HG02610 (cell line): ENCODE measurements at regions not wholly inside any gene's neighbourhood (a gene's known extent, or its start where the extent isn't known, plus 50 kb on each side); places are given as distances from the start of the nearest gene placed in this dataset.

ENCODE experiments used
- ATAC-seq: cut with Tn5 transposase; IDR thresholded peaks from one replicate; pipeline ENCODE4 v1.9.1; 2021; ENCODE audit warnings: mild to moderate bottlenecking, moderate library complexity; ENCODE audit not compliant: unreplicated experiment

DNA sequence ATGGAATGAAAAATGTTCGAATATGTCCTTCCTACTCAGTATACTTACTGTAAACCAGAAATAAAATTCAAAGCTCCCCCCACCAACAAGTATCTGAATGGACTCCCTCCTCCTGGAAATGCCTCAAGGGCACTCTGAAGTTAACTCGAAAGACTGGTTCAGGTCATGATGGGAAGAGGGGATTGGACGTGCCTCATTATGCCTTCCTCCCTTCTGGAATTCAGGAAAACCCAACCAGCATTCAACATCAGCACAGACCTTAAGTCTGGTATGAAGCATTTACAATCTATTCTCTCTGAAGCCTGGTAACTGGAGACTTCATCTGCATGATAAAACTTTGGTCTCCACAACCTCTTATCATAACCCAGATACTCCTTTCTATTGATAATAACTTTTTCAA is 428.3 kb upstream of the RAG2 start:
- ATAC-seq: no peak

DNA sequence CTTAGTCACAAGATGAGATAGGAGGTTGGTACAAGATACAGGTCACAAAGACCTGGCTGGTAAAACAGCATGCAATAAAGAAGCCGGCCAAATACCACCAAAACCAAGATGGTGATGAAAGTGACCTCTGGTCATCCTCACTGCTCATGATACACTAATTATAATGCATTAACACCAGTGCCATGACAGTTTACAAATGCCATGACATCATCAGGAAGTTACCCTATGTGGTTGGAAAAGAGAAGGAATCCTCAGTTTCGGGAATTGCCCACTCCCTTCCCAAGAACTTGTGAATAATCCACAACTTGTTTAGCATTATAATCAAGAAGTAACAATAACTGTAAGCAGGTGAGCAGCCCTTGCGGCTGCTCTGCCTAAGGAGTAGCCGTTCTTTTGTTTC is 408.5 kb upstream of the RAG2 start:
- ATAC-seq: no peak

DNA sequence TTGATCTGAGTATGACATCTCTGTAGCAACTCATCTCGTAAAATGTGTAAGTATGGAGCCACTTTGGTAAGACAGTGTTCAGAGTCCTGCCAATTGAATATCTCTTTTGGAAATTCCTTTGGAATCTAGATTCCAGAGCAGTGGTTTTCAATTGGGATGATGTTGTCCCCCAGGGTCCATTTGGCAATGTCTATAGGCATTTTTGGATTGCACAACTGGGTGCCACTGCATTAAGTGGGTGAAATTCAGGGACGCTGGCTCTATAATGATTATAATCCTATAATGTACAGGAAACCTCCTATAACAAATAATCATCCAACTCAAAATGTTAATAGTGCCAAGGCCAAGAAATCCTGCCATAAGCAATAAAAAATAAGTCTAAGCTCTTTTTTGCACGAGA is 404.8 kb upstream of the RAG2 start:
- no peak for ATAC-seq

DNA sequence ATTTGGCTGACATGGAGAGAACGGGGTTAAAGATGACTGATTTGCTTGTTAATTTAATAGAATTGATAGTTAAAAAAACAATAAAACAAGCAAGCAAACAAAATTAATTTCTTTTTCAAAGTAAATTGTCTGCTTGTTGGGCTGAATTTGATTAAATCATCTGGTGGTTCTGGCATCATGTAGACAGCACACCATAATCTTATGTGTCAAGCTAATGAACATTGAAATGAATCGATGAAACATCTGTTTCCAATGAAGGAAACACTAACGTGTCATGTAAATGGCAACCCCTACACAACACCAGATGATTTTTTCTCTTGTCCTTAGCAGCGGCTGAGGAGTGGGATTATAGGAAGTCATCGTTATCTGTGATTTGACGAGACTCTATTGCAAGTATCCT is 399.6 kb upstream of the RAG2 start:
- ATAC-seq: no peak

DNA sequence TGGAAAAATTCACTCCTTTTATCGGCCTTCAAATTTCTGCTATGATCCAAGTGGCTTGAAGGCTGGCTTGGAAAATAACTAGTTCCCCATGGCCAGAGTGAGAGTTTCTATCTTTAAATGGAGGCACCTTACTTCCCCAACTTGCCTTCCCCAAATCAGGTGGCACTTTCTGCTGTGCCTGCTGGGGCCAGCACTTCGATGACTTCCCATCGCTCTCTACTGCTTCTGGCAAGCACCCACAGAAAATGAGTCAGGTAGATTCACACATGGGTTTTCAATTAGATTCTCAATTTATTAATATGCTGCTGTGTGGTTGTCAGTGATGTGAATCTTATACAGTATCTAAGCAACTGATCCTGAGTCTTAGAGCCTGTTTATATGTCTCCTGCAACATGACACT is 398.8 kb upstream of the RAG2 start:
- ATAC-seq: no peak

DNA sequence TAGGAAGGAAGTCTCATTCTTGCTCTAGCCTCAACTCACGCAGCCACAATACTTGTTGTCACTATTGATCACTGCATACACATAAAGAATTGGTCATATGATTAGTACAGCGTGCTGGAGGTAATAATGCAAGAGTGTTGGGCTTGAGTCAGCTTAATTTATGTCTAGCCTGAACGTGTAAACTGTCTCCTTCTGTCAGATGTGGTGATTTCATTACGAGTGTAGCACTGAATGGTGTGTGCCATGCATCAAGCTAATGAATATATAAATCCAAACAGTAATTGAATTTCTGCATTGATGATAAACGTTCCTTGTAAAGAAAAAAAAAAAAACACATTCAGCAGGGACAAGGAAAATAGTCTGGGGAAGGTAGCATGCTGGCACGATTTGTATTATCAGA is 396.2 kb upstream of the RAG2 start:
- ATAC-seq: no peak

DNA sequence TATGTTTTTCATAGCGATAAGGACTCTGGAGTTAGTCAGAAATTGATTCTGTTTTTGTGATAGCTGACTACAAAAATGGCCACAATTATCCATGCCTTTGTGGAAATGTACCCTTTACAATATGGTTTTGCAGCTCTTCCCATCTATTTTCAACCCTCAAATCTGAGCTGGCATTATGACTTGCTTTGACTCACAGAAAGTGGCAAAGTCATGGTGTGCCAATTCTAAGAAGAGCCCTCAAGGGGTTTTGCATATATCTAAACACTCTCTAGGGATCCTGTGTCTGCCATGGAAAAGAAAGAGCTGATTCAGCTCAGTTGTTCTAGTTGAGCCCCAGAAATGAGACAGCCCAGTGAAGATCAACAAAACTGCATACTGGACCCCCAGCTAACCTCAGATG is 390.5 kb upstream of the RAG2 start:
- ATAC-seq: no peak

DNA sequence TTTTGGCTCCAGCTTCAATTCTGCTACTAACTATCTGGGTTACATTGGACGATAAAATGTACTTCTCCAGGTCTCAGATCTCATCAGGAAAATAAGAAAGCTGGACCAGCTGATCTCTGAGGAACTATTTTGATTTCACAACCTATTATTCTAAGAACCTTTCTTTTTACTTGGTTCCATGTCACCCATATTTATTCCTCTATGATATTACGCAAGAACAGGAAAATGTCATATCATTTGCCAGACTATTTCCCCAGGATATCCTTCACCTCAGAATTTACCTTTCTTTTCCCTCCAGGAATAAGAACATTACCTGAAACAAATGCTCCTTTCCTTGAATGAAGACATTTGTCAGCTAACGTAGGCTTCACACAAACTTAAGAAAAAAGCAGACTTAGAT is 387.5 kb upstream of the RAG2 start:
- ATAC-seq: no peak

DNA sequence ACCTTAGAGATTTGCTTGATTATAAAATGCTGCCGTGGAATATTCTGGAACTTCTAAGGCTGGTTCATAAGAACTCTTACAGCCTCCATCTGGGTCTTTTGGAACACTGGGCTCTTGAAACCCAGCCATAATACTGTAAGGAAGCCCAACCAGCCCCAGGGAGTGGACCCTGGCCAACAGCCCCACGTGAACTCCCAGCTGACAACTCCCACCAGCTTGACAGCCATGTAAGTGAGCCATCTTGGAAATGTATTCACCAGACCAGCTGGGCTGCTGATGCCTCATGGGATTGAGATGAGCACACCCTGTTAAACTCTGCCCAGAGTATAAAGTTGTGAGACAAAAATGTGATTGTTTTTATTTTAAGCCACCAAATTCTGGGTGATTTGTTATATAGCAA is 378.7 kb upstream of the RAG2 start:
- ATAC-seq: no peak

DNA sequence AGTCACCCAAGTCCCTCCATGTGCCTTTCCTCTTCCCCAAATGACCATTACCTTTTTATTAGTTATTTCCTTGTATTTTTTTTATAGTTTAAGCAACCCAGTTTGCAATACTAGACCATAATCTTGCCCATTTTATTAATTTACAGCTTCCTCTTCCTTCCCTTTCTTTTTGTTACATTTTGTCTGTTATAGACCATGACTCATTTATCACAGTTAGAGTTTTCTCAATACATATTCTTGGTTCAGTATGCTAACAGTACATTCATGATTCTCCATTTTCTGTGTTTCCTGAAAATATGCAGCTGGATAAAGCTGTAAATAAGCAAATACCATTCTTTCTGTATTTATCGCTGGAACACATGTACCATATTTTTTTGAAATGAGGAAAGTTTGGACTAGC is 376.7 kb upstream of the RAG2 start:
- ATAC-seq: no peak

DNA sequence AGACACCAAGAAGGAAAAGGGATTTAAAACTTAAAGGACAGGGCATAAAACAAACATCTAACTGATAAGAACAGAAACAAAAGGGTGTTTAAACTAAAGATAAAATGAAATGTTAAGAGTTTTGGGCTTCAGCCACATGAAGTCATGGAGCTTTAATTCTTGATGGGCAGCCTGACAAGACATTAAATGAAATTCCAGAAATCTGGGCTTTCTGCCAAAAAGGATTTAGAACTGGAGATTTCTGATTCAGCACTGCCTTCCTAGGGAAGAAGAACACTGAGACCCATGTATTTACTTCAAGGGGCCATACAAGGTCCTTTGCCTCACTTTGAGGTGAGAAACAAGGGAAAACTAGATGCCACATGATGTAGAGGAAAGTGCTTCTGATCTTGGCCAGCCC is 355.9 kb upstream of the RAG2 start:
- no peak for ATAC-seq

DNA sequence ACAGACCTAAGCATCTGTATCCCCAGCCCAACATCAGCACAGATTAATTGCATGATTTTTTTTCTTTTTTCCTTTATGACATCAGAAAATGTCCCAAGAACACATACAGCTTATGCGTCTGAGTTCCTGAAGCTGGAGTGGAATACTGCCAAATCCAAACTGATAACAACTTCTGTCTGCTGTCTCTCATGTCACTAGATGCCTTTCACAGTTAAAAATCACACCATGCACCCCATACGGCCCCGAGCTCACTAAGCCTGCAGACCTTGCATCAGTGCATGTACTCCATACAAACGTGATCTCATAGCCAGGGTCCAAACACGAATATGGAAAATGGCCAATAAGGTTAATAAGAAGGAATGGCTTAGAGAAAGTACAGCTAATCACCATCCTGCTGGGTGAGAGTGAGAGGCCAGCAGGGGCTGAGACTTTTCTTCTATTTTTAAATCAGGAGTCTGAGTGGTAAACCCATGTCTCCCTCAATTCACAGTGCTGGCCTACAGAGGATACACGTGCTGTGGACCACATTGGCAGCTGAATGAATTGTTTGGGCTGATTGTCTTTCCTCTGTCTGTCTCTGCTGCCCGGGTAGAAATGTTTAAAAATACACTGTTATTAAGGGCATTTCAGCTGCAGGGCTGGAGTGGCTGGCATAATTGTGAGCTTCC is 350.6 kb upstream of the RAG2 start:
- no peak for ATAC-seq

DNA sequence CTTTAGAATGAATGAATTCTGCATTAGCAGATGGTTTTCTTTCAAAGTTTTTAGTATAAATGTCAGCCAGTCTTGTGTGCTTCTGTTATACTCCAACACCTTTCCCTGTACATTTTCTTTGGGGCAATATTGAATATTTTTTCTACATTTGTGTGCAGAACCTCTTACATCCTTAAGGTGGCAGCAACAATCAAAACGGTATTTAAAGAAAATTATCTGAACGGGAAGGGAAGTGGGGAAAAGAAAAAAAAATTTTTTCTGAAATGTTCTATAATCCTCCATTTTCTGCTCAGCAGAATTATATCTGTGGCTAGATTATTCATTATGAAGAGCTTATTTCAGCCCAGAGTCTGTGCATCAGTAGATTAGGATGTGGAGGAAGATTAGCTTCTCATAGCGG is 347.3 kb upstream of the RAG2 start:
- ATAC-seq: no peak

DNA sequence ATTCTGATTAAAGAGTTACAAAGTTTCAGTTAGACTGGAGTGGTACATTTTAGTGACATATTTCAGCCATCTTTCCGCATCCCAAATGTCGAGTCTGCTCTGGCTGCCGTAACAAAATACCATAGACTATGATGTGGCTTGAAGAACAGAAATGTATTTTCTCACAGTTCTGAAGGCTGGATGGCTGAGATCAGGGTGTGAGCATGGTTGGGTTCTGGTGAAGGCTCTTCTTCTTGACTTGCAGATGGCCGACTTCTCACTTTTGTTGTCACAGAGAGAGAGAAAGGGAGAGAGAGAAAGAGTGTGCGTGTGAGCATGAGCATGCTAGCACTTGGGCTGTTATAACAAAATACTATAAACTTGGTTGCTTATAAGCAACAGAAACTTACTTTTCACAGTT is 335.4 kb upstream of the RAG2 start:
- ATAC-seq: no peak

DNA sequence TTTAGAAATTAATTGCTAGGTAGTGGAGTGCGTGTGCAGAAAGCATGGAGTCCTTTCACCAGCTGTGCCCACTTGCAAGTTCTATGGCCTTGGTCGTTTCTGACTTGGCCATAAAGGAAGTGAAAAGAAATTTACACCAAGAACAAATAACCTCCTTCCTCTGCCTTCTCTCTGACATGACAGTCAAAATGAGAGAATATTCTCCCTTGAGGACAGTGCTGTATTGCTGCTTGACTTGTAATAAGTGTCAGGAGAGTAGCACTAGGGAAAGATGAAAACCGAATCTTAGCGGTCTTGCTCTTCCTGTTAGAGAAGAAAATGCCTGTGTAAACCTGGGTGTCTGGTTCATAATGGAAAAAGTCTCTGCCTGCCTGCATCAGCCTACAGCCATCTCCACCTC is 333.1 kb upstream of the RAG2 start:
- no peak for ATAC-seq

DNA sequence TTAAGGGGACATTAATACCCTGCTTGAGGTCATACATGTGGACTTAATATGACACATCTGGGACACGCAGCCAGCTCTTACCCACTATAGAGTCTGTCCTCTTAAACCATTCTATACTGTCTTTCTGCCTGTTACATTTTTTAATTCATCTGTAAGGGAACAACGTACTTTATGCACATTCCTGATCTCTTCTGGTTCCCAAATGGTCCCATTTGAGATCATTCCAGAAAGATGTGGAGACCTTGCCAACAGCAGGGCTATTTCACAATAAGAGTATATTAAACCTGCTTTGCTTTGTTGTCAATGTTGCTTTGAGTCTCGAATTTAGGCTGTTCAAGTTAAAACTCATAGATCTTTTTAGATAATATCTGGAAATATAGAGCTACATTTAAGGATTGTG is 332.2 kb upstream of the RAG2 start:
- no peak for ATAC-seq

DNA sequence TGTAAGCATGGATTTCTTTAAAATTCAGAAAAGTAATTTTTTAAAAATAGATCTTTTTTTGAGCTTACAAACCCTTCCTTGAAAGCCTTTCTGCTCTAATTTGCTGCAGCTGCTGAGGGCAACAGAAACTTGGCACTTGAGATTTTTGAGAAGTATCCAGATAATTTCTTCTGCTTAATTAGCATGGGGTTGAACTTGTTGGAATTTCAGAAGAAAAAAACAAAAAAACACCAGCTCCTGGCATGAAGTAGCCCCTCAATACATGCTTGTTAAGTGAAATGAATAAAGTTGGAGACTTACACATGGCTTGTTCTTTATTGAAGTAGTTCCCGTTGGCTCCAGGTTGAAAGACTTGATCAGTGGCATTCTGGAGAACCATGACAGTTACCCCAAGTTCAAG is 331.4 kb upstream of the RAG2 start:
- ATAC-seq: no peak

DNA sequence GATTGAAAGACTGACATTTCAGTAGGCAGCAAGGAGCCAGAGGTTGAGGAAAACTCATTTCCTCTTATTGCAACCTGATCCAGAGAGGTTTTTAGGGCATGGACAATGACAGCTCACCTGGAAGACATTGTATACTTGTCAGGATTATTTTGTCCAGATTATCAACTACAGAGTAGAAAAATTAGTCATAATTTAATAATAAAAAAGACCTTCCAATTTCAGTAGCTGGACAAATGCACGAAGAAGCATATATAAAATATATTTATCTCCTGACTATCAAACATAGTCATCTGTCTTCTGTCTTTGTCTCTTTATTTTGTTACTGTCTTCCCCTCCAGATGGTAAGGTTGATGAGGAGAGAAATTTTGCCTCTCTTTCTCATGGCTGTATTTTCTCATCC is 330.6 kb upstream of the RAG2 start:
- ATAC-seq: no peak

DNA sequence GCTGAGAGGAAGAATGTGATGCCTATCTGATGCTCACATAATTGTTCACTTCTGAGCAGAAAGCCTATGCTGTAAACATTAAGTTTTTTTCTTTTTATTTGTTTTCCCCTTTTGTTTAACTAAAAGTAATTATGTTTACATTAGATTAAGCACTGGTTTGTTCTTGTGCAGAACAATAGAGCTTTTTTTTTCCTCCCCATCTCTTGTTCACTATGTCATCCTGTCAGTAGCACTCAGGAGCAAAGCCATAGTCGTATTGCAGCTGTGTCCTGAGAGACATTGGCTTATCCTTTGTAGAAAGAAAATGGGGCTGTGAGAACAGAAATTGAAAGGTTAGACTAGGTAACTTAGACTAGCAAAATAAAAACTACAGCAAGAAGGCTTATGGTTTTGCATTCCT is 301.8 kb upstream of the RAG2 start:
- no peak for ATAC-seq

DNA sequence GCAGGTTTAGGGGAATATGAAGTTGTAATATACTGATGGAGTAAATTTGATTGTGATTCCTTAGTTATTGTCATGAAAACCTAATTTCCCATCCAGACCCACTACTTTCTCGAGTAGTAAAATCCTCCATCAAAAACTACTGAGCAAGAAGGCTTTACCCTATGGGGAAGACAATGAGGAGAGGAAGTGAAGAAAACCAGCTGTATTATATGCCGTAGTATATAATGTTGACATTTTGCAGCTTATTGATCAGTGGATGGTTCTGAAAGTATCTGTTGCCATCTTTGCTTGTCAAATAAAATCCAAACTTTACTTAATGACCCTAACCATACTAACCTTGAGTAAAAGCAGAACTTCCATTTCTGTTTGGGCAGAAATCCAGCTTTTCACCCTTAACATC is 292.8 kb upstream of the RAG2 start:
- ATAC-seq: no peak

DNA sequence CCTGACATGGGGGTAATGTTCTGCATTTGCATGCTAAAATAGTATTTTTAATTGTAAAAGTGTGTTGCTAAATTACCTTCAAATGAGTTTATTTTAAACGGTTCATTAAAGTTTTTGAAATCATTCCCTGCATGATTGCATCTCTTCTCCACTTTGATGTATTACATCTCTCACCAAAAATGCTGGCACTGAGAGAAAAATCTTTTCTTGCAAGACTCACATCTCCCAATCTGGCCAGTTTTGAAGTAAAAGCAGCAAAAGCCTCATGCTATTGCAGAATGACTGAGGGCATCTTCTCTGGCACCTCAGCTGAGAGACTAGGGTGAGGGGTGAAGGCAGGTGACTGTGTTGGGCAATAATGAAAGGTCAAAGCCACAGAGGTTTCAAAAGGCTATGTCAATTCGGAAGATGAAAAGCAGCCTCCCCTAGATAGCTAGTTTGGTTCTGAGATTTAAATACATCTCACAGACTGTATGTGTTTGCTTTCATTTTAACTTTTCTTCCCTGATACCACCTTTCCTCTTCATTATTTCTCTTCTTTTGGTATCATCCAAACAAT is 292.2 kb upstream of the RAG2 start:
- peak; percentile 43 for ATAC-seq

DNA sequence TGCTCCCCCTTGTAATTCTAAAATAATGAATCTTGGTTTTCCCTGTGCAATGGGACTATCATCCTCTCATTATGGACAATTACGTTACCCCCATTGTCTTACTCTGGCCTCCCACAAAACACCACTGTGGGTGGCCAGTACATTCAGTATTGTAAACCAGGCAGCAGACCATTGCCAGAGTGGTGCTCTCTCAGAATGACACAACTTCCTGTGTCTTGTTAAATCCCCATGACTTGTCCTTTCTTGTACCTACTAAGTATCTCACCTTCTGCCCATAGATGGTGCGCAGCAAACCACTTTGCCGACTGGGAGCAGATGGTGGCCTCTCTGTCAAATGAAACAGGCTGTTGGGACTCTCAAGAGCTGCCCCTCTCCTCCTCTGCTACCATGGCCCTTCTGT is 287.1 kb upstream of the RAG2 start:
- ATAC-seq: peak; percentile 68

DNA sequence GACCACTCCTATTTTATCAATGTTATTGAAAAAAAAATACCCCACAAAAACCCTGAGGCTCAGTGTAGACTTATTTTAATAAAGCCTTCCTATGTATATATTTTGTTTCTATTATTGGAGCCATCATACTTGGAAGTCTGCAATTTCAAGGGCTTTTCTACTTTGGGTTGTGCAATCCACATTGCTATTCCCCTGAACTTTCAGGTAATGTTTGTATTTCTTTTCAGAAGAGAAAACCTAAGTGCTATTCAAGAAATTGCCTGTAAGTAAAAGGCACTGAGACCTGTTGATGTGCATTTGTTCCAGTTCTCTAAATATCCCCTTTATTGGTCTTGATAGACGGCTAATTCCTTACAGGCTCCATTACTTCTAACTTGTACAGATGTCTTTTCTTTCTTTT is 280.7 kb upstream of the RAG2 start:
- no peak for ATAC-seq
